Thyroid gland (tissue), 4 donors: ENCODE measurements at regions not wholly inside any gene's neighbourhood (a gene's known extent, or its start where the extent isn't known, plus 50 kb on each side); places are given as distances from the start of the nearest gene placed in this dataset.
"Not testable (repeated sequence)": the region's sequence is repeated elsewhere in the genome, so short reads cannot be mapped to it uniquely, and the experiment has no call there.

ENCODE experiments used
- POLR2A ChIP-seq, 2 donors: fragments of 450-650 bp; IDR thresholded peaks; one replicate each; pipeline ENCODE4 v1.6.1; 2017; ENCODE audit warnings: antibody characterized with exemption in 2 of 2, mild to moderate bottlenecking in 2 of 2, moderate library complexity in 1 of 2
- TF ChIP-seq, protein P1 (sequence below), 6 experiments: fragments of 200-600 bp in 3 of 6; fragments of 450-650 bp in 3 of 6; sonication (generic) in 3 of 6; IDR thresholded peaks; one replicate each; pipeline ENCODE4 v1.5.1; 2016 to 2019; ENCODE audit warnings: antibody characterized with exemption in 6 of 6, mild to moderate bottlenecking in 2 of 6, inconsistent platforms in 1 of 6, moderate library complexity in 1 of 6

DNA sequence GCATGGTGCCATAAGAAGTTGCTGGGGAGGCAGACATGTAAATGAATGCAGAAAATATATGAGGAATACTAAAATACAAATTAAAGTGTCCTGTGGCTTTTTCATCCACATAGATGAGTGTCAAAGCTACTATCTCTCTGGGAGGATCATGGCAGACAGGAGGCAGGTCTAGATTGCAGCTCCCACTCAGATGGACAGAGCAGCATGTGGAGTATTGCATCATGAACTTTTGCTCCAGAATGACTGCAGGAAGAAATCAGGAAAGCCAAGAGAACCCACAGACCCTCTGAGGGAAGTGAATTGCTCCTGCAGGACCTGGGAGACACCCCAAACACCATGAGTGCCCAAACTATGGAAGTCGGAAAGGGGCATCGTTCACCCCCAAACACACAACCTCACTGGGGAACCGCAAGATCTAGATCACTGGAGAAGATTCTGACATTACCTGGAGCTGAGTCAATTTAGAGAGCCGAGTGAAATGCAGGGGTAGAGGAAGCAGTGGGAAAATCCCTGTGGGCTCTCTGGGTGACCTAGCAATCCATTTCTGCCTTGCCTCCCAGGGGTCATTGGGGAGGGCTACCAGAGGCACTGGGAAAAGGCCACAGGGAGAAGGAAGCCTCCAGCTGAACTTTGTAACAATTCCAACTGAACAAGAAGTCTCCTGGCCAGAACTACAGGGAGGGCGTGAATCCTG lies 61.0 kb upstream of the PRSS3 start:
- not testable (repeated sequence) for TF ChIP-seq POLR2A (IDR thresholded peaks at IDR 0.05)
- TF ChIP-seq, protein P1, sequence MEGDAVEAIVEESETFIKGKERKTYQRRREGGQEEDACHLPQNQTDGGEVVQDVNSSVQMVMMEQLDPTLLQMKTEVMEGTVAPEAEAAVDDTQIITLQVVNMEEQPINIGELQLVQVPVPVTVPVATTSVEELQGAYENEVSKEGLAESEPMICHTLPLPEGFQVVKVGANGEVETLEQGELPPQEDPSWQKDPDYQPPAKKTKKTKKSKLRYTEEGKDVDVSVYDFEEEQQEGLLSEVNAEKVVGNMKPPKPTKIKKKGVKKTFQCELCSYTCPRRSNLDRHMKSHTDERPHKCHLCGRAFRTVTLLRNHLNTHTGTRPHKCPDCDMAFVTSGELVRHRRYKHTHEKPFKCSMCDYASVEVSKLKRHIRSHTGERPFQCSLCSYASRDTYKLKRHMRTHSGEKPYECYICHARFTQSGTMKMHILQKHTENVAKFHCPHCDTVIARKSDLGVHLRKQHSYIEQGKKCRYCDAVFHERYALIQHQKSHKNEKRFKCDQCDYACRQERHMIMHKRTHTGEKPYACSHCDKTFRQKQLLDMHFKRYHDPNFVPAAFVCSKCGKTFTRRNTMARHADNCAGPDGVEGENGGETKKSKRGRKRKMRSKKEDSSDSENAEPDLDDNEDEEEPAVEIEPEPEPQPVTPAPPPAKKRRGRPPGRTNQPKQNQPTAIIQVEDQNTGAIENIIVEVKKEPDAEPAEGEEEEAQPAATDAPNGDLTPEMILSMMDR (IDR thresholded peaks at IDR 0.05) = not testable (repeated sequence)
